ENCODE measurements at regions not wholly inside any gene's neighbourhood (a gene's known extent, or its start where the extent isn't known, plus 50 kb on each side); places are given as distances from the start of the nearest gene placed in this dataset.

- no peak for DNase-seq
Observed at GRCh38 chr3:27865731-27866130, 143.6 kb upstream of the EOMES start.

- no peak for DNase-seq
Observed at GRCh38 chr3:27869152-27869551, 147.0 kb upstream of the EOMES start.

DNA sequence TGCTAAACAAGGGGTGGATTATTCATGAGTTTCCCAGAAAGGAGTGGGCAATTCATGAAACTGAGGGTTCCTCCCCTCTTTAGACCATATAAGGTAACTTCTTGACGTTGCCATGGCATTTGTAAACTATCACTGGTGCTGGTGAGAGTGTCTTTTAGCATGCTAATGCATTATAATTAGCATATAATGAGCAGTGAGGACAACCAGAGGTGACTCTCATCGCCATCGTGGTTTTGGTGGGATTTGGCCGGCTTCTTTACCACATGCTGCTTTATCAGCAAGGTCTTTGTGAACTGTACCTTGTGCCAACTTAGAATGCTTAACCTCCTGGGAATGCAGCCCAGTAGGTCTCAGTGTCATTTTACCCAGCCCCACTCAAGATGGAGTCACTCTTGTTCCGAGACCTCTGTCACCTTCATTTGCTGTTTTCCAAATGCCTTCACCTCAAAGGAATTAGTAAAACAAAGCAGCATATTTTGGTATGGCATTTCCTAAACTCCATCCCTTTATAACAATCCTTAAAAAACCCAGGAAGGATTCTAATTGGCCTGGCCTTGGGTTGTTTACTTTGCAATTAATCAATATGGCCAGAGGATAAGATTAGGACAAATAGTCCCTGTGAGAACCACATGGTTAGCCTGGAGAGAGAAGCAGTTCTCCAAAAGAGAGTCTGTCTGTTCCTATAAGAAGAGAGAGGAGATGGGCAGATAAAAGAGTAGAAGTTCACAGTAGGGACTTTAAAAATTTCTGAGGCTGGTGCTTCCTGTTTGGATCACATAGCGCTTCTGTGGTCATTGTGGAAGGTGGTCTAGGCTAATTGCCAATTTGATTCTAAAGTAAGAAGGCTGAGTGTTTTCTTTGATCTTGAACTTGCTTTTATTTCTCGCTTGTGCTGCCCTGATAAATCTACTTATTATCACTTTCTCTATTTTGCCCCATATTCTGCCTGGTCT, 155.2 kb upstream of the EOMES start:
- DNase-seq = no peak

DNA sequence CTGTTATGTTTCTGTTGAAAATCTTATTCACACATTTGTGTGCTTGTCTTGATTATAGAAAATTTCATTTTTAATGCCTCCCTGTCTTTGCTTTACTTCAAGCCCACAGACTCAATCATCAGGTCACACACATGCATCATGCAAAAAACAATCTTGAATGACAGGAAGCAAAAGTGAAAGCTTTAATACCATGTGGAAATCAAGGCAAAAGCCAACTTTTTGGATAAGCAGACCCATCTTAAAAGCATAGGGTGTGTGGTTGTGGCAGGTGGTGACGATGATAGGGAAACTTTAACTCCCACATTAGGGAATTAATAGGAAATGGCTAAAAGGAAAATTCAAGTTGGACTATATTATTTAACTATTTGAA, 155.9 kb upstream of the EOMES start:
- DNase-seq = no peak

DNA sequence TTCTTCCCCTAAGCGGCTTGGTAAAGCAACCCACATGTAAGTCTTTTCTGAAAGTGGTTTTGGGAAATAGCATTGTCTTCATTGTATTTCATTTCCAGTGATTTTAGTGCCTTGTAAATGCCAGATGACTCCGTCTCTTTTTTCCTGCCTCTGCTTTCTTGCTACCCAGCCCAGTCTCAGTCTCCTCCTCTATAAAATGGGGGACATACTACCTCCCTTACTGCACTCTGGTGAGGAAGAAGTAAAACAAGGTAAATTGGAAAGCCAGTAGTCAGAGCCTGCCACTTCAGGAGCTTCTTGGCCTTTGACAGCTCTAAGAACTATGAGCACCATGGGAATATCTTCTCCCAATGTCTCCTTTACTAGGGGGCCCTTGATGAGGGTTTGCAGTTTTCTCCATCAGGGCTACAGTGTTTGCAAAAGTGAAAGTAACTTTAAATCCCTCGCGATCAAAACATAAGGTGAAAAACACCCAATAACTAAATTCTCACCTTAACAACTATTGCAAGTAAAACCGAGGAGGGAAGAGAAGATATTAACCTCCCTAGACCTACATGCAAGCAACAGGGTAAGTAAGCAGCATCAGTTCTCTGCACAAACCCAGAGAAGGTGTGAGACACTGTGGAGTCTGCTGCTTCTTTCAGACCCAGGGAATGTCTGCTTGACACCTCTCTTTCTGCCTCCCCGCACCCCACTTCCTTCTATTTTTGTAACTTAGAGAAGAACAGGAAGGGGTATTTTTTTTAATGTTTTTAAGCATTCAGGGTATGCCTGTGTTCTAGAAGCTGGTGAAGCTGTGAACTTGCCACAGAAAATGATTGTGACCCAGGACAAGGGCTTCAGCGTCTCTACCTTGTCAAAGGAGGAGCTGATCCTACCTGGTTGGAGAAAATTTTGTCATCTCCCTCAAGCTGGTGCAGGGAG, 159.1 kb upstream of the EOMES start:
- DNase-seq = no peak

DNA sequence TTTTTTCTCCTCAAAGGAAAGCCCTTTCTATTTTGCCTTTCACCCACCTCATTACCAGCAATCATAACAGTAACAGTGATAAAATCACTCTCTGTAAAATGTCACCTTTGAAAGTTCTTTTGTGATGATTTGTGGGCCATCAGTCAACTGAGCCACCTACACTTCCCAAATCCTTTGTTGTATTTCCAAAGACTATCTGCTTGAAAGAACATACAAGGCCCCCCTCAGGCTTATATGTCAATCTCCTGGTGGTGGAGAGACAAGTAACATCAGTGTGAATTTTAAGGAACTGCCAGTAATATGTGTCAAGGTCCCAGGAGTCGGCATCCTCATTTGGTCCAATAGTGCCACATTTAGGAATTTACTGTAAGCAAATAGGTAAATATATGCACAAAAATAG, 161.1 kb upstream of the EOMES start:
- DNase-seq = no peak

GRCh38 chr3:27885641-27886040, 163.5 kb upstream of the EOMES start:
- no peak for DNase-seq

DNA sequence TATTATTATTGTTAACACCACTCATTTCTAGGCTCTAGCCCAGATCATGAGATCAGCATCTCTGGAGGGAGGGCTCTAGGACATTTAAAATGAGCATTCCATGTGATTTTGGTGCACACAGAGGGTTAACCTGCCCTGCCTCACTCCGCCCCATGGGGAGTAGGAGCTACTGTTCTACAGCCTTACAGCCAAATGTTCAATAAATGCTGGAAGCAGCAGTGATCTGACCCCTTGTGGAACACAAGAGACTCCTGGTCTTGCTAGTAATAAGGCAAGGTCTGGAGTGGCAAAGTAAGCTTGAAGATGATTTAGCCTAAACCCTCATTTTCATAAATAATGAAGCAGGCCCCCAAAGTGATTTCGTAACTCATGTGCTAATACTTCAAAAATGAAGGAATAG, 166.4 kb upstream of the EOMES start:
- DNase-seq = no peak

- DNase-seq = no peak
Observed at GRCh38 chr3:27889745-27890144, 167.6 kb upstream of the EOMES start.

GRCh38 chr3:27900316-27900715, 178.2 kb upstream of the EOMES start:
- DNase-seq = no peak

DNA sequence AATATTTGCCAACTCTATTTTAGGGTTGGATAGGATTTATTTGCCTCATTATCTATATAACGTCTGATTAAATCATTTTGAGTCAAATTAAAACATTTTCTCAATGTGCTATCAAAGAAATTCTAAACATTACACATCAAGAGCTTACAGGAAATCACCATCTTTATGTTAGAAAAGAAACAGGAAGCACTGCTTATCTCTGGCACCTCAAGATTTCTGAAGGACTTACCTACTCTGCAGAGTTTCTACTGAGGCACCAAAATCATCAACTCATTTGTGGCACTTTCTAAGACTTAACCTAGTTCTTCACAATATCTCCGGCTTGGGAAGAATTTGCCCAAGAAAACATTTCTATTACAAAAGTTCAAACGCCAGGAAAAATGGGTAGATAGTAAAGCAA, 181.3 kb upstream of the EOMES start:
- DNase-seq = no peak

DNA sequence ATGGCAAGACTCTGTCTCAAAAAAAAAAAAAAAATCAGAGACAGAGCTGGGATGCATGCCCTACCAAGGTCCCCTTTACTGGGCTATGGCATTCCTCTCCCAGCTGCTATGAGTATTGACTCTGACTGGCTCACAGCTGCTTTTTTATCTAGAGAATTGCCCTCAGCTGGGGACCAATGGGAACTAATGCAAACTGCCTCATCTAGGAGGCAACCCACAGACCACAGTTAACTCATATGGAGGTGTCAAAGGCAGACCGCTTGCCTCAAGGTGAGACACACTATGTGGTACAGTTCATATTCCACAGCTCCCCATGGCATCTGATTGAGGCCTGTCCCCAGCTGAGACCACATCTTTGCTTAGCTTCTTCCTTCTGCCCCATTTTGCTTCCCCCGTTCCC, 183.5 kb upstream of the EOMES start:
- no peak for DNase-seq

DNA sequence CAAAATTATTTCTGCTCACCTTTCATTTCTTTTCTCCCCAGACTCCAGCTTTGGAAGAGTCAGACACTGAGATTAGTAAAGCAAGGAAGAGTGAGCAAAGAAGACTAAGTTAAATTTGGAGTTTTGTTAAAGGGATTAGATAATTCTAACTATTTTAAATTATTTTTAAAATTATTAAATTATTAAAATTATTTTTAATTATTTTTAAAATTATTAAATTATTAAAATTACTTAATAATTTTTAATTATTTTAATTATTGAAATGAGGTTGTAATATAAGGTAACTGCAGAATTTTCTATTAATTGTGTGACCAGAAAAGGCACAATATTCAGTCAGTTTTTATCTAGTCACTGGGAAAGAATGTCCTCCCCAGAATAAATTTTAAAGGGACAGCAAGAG, 185.0 kb upstream of the EOMES start:
- no peak for DNase-seq

- DNase-seq = no peak
Observed at GRCh38 chr3:27907929-27908328, 185.8 kb upstream of the EOMES start.

GRCh38 chr3:27910456-27910855, 188.3 kb upstream of the EOMES start:
- DNase-seq = no peak

GRCh38 chr3:27914199-27914598, 192.1 kb upstream of the EOMES start:
- no peak for DNase-seq

DNA sequence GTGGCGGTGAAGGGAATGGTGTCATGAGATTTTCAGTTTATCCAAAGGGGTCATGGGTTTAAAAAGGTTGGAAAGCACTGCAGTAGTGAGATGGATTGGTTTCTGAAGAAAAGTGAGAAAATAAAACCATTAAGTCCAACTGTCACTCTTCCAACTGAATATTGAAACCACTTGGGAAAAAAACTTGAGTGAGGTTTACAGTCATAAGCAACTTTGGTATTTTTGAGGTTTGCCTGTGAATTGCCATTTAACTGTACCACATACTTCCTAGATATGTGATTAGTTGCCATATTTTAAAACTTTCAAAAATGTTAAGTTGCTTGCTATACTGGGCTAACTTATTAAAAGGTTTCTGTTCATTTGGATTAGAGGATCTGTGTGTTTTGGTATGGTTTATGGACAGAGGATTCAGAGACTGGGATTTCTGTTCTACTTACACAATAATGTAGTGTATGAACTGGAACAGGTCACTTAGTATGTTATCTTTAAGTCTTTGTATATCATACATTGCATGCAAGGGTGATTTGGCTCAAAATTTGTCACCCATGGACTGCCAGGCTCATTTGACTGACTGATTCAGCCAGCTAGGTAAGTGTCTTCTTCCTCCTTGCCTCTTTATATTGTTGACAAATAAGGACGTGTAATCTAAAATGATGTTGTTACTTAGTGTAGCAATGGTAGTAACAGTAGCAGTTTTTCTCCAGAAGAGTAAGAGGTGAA, 201.4 kb upstream of the EOMES start:
- no peak for DNase-seq

GRCh38 chr3:27927882-27928281, 205.8 kb upstream of the EOMES start:
- DNase-seq = no peak

- DNase-seq = no peak
Observed at GRCh38 chr3:27930052-27930602, 208.0 kb upstream of the EOMES start.

GRCh38 chr3:27935492-27935891, 213.4 kb upstream of the EOMES start:
- DNase-seq = no peak

DNA sequence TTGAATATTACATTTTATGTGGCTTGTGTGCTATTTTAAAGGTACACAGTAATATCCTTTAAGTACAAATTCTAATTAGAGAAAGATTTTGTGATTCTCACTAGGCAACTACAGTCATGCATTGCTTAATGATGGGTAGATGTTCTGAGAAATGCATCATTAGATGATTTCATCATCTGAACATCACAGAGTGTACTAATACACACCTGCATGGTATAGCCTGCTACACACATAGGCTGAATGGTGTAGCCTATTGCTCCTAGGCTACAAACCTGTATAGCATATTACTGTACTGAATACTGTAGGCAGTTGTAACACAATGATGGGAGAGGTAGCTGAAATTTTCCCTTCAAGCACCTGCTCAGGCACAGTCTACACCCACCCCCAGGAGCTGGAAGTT, 217.4 kb upstream of the EOMES start:
- DNase-seq = no peak

- DNase-seq = no peak
Observed at GRCh38 chr3:27939940-27940339, 217.8 kb upstream of the EOMES start.

- no peak for DNase-seq
Observed at GRCh38 chr3:27943106-27943505, 221.0 kb upstream of the EOMES start.

Data from NCI-H226 (cell line).